WTC11 (cell line): ENCODE measurements at regions not wholly inside any gene's neighbourhood (a gene's known extent, or its start where the extent isn't known, plus 50 kb on each side); places are given as distances from the start of the nearest gene placed in this dataset.

ENCODE experiments used
- JUN ChIP-seq: sonication (generic); formaldehyde crosslinking; IDR thresholded peaks from 2 replicates; pipeline ENCODE4 v1.8.0; 2023; ENCODE audit warnings: mild to moderate bottlenecking, missing genetic modification reagents
- TF ChIP-seq, protein P1 (sequence below): fragments of 200-600 bp; IDR thresholded peaks from 2 replicates; pipeline ENCODE4 v1.8.0; 2022; ENCODE audit warnings: antibody characterized with exemption

GRCh38 chr9:73736270-73736669, 584.6 kb downstream of the ANXA1 start:
- no peak for TF ChIP-seq JUN (CRISPR knock-in tag)
- TF ChIP-seq, protein P1, sequence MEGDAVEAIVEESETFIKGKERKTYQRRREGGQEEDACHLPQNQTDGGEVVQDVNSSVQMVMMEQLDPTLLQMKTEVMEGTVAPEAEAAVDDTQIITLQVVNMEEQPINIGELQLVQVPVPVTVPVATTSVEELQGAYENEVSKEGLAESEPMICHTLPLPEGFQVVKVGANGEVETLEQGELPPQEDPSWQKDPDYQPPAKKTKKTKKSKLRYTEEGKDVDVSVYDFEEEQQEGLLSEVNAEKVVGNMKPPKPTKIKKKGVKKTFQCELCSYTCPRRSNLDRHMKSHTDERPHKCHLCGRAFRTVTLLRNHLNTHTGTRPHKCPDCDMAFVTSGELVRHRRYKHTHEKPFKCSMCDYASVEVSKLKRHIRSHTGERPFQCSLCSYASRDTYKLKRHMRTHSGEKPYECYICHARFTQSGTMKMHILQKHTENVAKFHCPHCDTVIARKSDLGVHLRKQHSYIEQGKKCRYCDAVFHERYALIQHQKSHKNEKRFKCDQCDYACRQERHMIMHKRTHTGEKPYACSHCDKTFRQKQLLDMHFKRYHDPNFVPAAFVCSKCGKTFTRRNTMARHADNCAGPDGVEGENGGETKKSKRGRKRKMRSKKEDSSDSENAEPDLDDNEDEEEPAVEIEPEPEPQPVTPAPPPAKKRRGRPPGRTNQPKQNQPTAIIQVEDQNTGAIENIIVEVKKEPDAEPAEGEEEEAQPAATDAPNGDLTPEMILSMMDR, result no peak
